Thyroid gland (tissue), 4 donors: ENCODE measurements at regions not wholly inside any gene's neighbourhood (a gene's known extent, or its start where the extent isn't known, plus 50 kb on each side); places are given as distances from the start of the nearest gene placed in this dataset.

Experiments
- CTCF ChIP-seq, 6 experiments: fragments of 200-600 bp in 3 of 6; fragments of 450-650 bp in 3 of 6; sonication (generic) in 3 of 6; IDR thresholded peaks; one replicate each; pipeline ENCODE4 v1.5.1; 2016 to 2019; ENCODE audit warnings: antibody characterized with exemption in 6 of 6, mild to moderate bottlenecking in 2 of 6, inconsistent platforms in 1 of 6, moderate library complexity in 1 of 6
- POLR2A ChIP-seq, 2 donors: fragments of 450-650 bp; IDR thresholded peaks; one replicate each; pipeline ENCODE4 v1.6.1; 2017; ENCODE audit warnings: antibody characterized with exemption in 2 of 2, mild to moderate bottlenecking in 2 of 2, moderate library complexity in 1 of 2

GRCh38 chr5:152694231-152694630, 289.2 kb upstream of the NMUR2 start:
- TF ChIP-seq CTCF (IDR thresholded peaks at IDR 0.05) (no peak), POLR2A (IDR thresholded peaks at IDR 0.05) (no peak)
